Gastrocnemius medialis (tissue), 4 donors: ENCODE measurements at regions not wholly inside any gene's neighbourhood (a gene's known extent, or its start where the extent isn't known, plus 50 kb on each side); places are given as distances from the start of the nearest gene placed in this dataset.
"Not testable (repeated sequence)": the region's sequence is repeated elsewhere in the genome, so short reads cannot be mapped to it uniquely, and the experiment has no call there.

Experiments
- ATAC-seq, 2 donors: fragments of 150-250 bp; one replicate each; pipeline ENCODE4 v1.9.1; 2016
- DNase-seq, 2 donors: peaks; one replicate each; pipeline ENCODE4 v3.0.0-alpha.2; 2019
- H3K27ac ChIP-seq, 4 donors: fragments of 200-600 bp; sonication (generic); 1 replicate in 1 of 4; 2 replicates in 3 of 4; pipeline ENCODE4 v1.5.1; 2016 to 2018; ENCODE audit warnings: mild to moderate bottlenecking in 2 of 4, moderate library complexity in 1 of 4
- H3K27me3 ChIP-seq, 3 donors: fragments of 200-600 bp; sonication (generic) in 2 of 3; 1 replicate in 1 of 3; 2 replicates in 2 of 3; pipeline versions ENCODE4 v1.5.1 to v1.6.0; 2016 to 2019; ENCODE audit warnings: mild to moderate bottlenecking in 1 of 3, moderate library complexity in 1 of 3
- H3K36me3 ChIP-seq, 2 donors: fragments of 200-600 bp; sonication (generic) in 1 of 2; one replicate each; pipeline ENCODE4 v1.5.1; 2017 to 2018
- H3K4me1 ChIP-seq, 2 donors: fragments of 200-600 bp; sonication (generic) in 1 of 2; one replicate each; pipeline ENCODE4 v1.5.1; 2016 to 2017; ENCODE audit warnings: mild to moderate bottlenecking in 2 of 2
- H3K4me3 ChIP-seq, 4 donors: fragments of 200-600 bp; sonication (generic) in 3 of 4; 1 replicate in 1 of 4; 2 replicates in 3 of 4; pipeline ENCODE4 v1.5.1; 2016 to 2019; ENCODE audit warnings: mild to moderate bottlenecking in 2 of 4
- H3K9me3 ChIP-seq, 3 donors: fragments of 200-600 bp; sonication (generic) in 2 of 3; 1 replicate in 1 of 3; 2 replicates in 2 of 3; pipeline ENCODE4 v1.5.1; 2016 to 2019
- CTCF ChIP-seq, 5 experiments: fragments of 450-650 bp in 3 of 5; fragments of 200-600 bp in 2 of 5; sonication (generic) in 2 of 5; IDR thresholded peaks in 4 of 5; conservative IDR thresholded peaks in 1 of 5; 1 replicate in 4 of 5; 2 replicates in 1 of 5; pipeline ENCODE4 v1.5.1; 2016 to 2019; ENCODE audit warnings: antibody characterized with exemption in 5 of 5, mild to moderate bottlenecking in 3 of 5, moderate library complexity in 3 of 5
- POLR2A ChIP-seq, 2 donors: fragments of 450-650 bp; IDR thresholded peaks; one replicate each; pipeline ENCODE4 v1.6.1; 2017; ENCODE audit warnings: antibody characterized with exemption in 2 of 2, mild to moderate bottlenecking in 2 of 2, moderate library complexity in 2 of 2
- in situ Hi-C, 4 donors: fragments of 200-750 bp; cut with MboI; loops; one replicate each; pipeline versions ENCODE4 v1.15.0 to v1.8.0; 2017; ENCODE audit warnings: low sequenced_read_pairs in 4 of 4
- intact Hi-C: fragments of 100-400 bp; cut with DNase I; formaldehyde crosslinking; loops from one replicate; pipeline ENCODE4 v1.15.1; 2023; ENCODE audit warnings: low total_unique reads

DNA sequence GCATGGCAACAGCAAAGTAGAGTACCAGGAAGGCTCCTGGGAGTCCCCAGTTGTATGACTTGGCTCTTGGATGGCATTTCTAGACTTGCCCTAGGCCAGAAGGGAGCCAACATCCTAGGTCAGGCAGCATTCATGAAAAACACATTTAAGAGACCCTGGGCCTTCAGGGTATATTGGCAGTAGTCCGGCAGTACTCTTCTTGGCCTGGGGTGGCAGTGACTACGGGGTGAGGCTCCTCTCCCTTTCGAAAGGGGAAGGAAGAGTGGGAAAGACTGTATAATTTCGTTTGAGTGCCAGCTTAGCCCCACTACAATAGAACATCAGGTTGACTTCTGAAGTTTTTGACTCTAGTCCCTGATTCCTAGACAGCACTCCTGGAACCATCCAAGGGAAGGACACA lies 136.4 kb downstream of the ZIC4 start:
- Histone ChIP-seq H3K4me1 (no peaks in the 10 kb centered on the region), H3K4me3 (no peak overlapping the region), H3K27me3 (no peaks in the 10 kb centered on the region), H3K27ac (no peak overlapping the region), H3K36me3 (no peaks in the 10 kb centered on the region), H3K9me3 (peaks cover 0 to 12% (median 0%) of the 10 kb centered on the region in 3 donors)
- ATAC-seq (no peak), DNase-seq (no peak)
- intact Hi-C loops (no loop called here), in situ Hi-C loops (no loop called here)
- TF ChIP-seq POLR2A (IDR thresholded peaks at IDR 0.05) (no peak), CTCF (IDR thresholded peaks at IDR 0.05 in 4 of 5, conservative IDR thresholded peaks at IDR 0.05 in 1 of 5) (no peak)

DNA sequence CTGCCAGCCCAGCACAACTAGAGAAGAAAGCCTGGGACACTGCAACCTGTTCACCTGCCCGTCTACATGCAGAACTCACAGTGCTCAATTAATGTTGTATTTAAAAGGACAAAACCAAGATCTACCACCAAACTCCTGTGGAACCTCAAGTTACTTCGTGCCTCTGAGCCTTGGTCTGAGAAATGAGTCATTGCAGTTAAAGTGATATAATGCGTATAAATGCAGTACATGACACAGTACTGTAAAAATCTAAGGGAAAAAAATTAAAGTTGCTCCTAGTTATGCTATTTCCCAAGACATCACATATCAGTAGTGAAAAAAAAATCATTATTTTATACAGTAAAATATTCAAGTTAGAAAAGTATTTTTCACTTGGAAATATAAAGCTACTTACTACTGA lies 138.9 kb downstream of the ZIC4 start:
- intact Hi-C loops = no loop called here
- no peak for DNase-seq
- ATAC-seq = no peak
- Histone ChIP-seq H3K9me3 (no peaks in the 10 kb centered on the region), H3K36me3 (no peaks in the 10 kb centered on the region), H3K27me3 (no peaks in the 10 kb centered on the region), H3K4me1 (no peaks in the 10 kb centered on the region), H3K4me3 (no peak overlapping the region), H3K27ac (no peak overlapping the region)
- TF ChIP-seq POLR2A (IDR thresholded peaks at IDR 0.05) (no peak), CTCF (IDR thresholded peaks at IDR 0.05 in 4 of 5, conservative IDR thresholded peaks at IDR 0.05 in 1 of 5) (no peak)
- in situ Hi-C loops = no loop called here

DNA sequence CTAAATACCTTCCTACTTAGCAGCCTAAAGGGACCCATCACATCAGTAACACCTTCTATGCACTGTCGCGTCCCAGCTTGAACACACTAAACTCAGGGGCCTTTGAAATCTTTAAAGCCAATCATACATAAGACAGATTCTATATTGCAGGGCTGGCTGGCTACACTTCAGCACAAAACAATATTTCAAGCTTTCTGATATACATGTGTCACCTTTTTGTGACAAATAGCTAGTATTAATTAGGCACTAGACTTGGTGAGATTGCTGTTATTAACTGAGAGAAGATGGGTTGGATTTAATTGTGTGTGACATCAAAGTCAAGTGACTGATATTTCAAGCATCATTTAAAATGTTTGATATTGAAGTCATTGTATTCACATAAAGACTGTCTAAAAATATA lies 148.4 kb downstream of the ZIC4 start:
- intact Hi-C loops = no loop called here
- TF ChIP-seq POLR2A (IDR thresholded peaks at IDR 0.05) = no peak
- TF ChIP-seq CTCF (IDR thresholded peaks at IDR 0.05 in 4 of 5, conservative IDR thresholded peaks at IDR 0.05 in 1 of 5) = no peak

GRCh38 chr3:147256739-147257138 lies 149.6 kb downstream of the ZIC4 start:
- Histone ChIP-seq H3K4me1 (no peaks in the 10 kb centered on the region), H3K9me3 (no peaks in the 10 kb centered on the region), H3K4me3 (no peak overlapping the region), H3K27ac (no peak overlapping the region), H3K27me3 (no peaks in the 10 kb centered on the region), H3K36me3 (no peaks in the 10 kb centered on the region)
- DNase-seq (no peak), ATAC-seq (no peak)
- in situ Hi-C loops = no loop called here
- intact Hi-C loops = no loop called here
- TF ChIP-seq POLR2A (IDR thresholded peaks at IDR 0.05) (no peak), CTCF (IDR thresholded peaks at IDR 0.05 in 4 of 5, conservative IDR thresholded peaks at IDR 0.05 in 1 of 5) (no peak)

More for the DNA sequence above, 148.4 kb downstream of the ZIC4 start:
- H3K27ac ChIP-seq = no peak overlapping the region
- no peaks in the 10 kb centered on the region for H3K4me1 ChIP-seq
- no peaks in the 10 kb centered on the region for H3K27me3 ChIP-seq
- no peaks in the 10 kb centered on the region for H3K36me3 ChIP-seq
- H3K4me3 ChIP-seq = no peak overlapping the region
- DNase-seq (no peak), ATAC-seq (no peak)
- in situ Hi-C loops = no loop called here
- H3K9me3 ChIP-seq = no peaks in the 10 kb centered on the region

DNA sequence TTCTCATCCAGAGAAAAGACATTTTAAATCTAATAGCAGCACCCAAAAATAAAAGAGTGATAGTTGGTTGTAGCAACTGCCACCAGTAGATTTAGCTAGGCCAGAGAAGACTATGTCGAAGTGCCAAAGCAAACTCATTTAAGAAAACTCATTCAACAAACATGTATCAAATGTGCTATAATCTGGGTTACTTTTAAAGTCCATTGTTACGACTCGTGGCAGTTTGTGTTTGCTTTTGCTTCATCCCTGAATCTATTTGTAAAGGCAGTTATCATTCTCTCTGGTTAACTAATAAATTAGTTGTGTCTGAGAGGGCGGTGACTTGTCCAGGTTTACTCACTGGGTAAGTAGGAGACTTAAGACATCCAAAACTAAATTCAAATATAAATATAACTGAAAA lies 159.4 kb downstream of the ZIC4 start:
- no peaks in the 10 kb centered on the region for H3K36me3 ChIP-seq
- TF ChIP-seq CTCF (IDR thresholded peaks at IDR 0.05 in 4 of 5, conservative IDR thresholded peaks at IDR 0.05 in 1 of 5) (no peak), POLR2A (IDR thresholded peaks at IDR 0.05) (no peak)
- in situ Hi-C loops (no loop called here), intact Hi-C loops (no loop called here)
- H3K4me1 ChIP-seq = no peaks in the 10 kb centered on the region
- DNase-seq = no peak
- no peak for ATAC-seq
- no peaks in the 10 kb centered on the region for H3K27me3 ChIP-seq
- H3K9me3 ChIP-seq = no peaks in the 10 kb centered on the region
- no peak overlapping the region for H3K4me3 ChIP-seq
- no peak overlapping the region for H3K27ac ChIP-seq

DNA sequence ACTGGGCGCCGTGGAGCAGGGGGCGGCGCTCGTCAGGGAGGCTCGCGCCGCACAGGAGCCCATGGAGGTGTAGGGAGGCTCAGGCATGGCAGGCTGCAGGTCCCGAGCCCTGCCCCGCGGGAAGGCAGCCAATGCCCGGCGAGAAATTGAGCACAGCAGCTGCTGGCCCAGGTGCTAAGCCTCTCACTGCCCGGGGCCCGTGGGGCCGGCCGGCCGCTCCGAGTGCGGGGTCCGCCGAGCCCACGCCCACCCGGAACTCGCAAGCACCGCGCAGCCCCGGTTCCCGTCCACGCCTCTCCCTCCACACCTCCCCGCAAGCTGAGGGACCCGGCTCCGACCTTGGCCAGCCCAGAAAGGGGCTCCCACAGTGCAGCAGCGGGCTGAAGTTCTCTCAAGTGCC lies 160.7 kb downstream of the ZIC4 start:
- DNase-seq, in situ Hi-C loops, ATAC-seq, H3K27me3 ChIP-seq, H3K9me3 ChIP-seq, H3K27ac ChIP-seq, H3K36me3 ChIP-seq, H3K4me1 ChIP-seq, intact Hi-C loops, H3K4me3 ChIP-seq: not testable (repeated sequence)

DNA sequence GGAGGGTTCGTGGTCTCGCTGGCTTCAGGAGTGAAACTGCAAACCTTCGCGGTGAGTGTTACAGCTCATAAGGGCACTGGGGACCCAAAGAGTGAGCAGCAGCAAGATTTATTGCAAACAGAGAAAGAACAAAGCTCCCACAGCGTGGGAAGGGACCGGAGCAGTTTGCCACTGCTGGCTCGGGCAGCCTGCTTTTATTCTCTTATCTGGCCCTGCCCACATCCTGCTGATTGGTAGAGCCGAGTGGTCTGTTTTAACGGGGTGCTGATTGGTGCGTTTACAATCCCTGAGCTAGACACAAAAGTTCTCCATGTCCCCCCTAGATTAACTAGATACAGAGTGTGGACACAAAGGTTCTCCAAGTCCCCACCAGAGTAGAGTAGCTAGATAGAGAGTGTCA lies 161.3 kb downstream of the ZIC4 start:
- H3K27ac ChIP-seq, in situ Hi-C loops, intact Hi-C loops, H3K4me1 ChIP-seq, H3K4me3 ChIP-seq, DNase-seq, H3K9me3 ChIP-seq, H3K36me3 ChIP-seq, ATAC-seq, H3K27me3 ChIP-seq: not testable (repeated sequence)
